ENCODE measurements at regions not wholly inside any gene's neighbourhood (a gene's known extent, or its start where the extent isn't known, plus 50 kb on each side); places are given as distances from the start of the nearest gene placed in this dataset.

- H3K27ac ChIP-seq (ENCODE audit: low read depth in 1 of 2, low read length in 2 of 2), result no peak overlapping the region
- 83% methylated on average over 3 of the region's 3 CpGs for WGBS
- TF ChIP-seq RAD21 (IDR thresholded peaks at IDR 0.05) (no peak), HNF4G (IDR thresholded peaks at IDR 0.05) (no peak), HNF4A (conservative IDR thresholded peaks at IDR 0.05) (no peak), MAX (IDR thresholded peaks at IDR 0.05) (no peak), RXRA (IDR thresholded peaks at IDR 0.05) (no peak), GABPA (IDR thresholded peaks at IDR 0.05 in 1 of 2, conservative IDR thresholded peaks at IDR 0.05 in 1 of 2) (no peak), FOXA1 (IDR thresholded peaks at IDR 0.05) (no peak), CTCF (IDR thresholded peaks at IDR 0.05; ENCODE audit: low read depth, low read length, missing input control) (no peak), YY1 (IDR thresholded peaks at IDR 0.05) (no peak), FOXA2 (IDR thresholded peaks at IDR 0.05) (no peak), SP1 (IDR thresholded peaks at IDR 0.05) (no peak)
- TF ChIP-seq, protein P1, sequence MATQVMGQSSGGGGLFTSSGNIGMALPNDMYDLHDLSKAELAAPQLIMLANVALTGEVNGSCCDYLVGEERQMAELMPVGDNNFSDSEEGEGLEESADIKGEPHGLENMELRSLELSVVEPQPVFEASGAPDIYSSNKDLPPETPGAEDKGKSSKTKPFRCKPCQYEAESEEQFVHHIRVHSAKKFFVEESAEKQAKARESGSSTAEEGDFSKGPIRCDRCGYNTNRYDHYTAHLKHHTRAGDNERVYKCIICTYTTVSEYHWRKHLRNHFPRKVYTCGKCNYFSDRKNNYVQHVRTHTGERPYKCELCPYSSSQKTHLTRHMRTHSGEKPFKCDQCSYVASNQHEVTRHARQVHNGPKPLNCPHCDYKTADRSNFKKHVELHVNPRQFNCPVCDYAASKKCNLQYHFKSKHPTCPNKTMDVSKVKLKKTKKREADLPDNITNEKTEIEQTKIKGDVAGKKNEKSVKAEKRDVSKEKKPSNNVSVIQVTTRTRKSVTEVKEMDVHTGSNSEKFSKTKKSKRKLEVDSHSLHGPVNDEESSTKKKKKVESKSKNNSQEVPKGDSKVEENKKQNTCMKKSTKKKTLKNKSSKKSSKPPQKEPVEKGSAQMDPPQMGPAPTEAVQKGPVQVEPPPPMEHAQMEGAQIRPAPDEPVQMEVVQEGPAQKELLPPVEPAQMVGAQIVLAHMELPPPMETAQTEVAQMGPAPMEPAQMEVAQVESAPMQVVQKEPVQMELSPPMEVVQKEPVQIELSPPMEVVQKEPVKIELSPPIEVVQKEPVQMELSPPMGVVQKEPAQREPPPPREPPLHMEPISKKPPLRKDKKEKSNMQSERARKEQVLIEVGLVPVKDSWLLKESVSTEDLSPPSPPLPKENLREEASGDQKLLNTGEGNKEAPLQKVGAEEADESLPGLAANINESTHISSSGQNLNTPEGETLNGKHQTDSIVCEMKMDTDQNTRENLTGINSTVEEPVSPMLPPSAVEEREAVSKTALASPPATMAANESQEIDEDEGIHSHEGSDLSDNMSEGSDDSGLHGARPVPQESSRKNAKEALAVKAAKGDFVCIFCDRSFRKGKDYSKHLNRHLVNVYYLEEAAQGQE (IDR thresholded peaks at IDR 0.05), result no peak
- TF ChIP-seq, protein P2, sequence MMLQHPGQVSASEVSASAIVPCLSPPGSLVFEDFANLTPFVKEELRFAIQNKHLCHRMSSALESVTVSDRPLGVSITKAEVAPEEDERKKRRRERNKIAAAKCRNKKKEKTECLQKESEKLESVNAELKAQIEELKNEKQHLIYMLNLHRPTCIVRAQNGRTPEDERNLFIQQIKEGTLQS (IDR thresholded peaks at IDR 0.05), result no peak
- TF ChIP-seq, protein P3, sequence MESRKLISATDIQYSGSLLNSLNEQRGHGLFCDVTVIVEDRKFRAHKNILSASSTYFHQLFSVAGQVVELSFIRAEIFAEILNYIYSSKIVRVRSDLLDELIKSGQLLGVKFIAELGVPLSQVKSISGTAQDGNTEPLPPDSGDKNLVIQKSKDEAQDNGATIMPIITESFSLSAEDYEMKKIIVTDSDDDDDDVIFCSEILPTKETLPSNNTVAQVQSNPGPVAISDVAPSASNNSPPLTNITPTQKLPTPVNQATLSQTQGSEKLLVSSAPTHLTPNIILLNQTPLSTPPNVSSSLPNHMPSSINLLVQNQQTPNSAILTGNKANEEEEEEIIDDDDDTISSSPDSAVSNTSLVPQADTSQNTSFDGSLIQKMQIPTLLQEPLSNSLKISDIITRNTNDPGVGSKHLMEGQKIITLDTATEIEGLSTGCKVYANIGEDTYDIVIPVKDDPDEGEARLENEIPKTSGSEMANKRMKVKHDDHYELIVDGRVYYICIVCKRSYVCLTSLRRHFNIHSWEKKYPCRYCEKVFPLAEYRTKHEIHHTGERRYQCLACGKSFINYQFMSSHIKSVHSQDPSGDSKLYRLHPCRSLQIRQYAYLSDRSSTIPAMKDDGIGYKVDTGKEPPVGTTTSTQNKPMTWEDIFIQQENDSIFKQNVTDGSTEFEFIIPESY (IDR thresholded peaks at IDR 0.05), result no peak
Observed at GRCh38 chr20:23211164-23211563, 125.0 kb upstream of the CD93 start.

DNA sequence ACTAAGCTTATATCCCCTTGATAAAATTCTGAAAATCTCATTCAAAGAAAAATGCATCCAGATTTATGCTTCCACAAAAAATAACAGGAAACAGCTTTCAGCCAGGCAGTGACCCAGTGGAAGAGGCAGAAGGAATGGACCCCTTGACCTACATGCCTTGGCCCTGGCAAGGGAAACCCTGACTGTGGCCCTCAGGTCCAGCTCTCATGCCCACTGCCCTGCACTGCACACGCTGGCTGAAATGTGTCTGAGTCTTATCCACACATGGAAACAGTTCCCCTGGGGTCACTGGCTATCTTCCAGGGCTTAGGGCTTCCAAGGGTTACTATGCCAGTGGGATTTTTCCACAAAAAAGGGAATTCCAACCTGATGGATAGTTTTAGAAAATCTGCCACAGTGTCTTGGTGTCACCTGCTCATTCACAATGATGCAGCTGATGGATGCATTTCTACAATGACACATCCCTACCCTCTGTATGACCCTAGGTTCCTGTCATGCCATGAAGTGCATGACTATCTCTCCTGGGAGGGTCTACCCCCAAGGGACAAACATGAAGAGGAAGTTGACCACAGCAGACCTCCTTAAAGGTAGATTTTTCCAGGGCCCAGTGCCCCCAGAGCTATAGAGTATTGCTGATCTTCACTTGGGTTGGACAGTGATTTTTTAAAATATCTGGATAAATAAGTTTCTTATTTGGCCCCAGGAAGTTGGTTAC lies 121.9 kb upstream of the CD93 start:
- Histone ChIP-seq H3K9me3 (ENCODE audit: control insufficient read depth in 4 of 4, low read length in 3 of 4) (no peaks in the 10 kb centered on the region), H3K36me3 (ENCODE audit: control insufficient read depth in 4 of 4, insufficient read depth in 3 of 4, low read depth in 1 of 4, low read length in 3 of 4) (no peaks in the 10 kb centered on the region), H3K9ac (ENCODE audit: low read depth in 1 of 2, low read length in 2 of 2) (no peak overlapping the region), H3K4me3 (ENCODE audit: low read depth in 1 of 3, low read length in 3 of 3) (no peak overlapping the region), H3K27ac (ENCODE audit: low read depth in 1 of 2, low read length in 2 of 2) (no peak overlapping the region), H3K4me1 (ENCODE audit: control insufficient read depth in 4 of 4, insufficient read depth in 4 of 4, low read length in 3 of 4) (no peaks in the 10 kb centered on the region), H3K27me3 (ENCODE audit: control insufficient read depth in 4 of 4, insufficient read depth in 4 of 4, low read length in 3 of 4) (peaks cover 0 to 18% (median 0%) of the 10 kb centered on the region in 4 donors)
- DNase-seq (ENCODE audit: low spot score), result no peak
- 88% methylated on average over 1 of the region's 1 CpG for WGBS
- no peak for TF ChIP-seq HNF4A (conservative IDR thresholded peaks at IDR 0.05)
- TF ChIP-seq, protein P2 (IDR thresholded peaks at IDR 0.05), result no peak
- no peak for TF ChIP-seq RXRA (IDR thresholded peaks at IDR 0.05)
- TF ChIP-seq FOXA2 (IDR thresholded peaks at IDR 0.05), result no peak
- TF ChIP-seq EGR1 (IDR thresholded peaks at IDR 0.05; ENCODE audit: low read depth in 2 of 2), result no peak
- no peak for TF ChIP-seq TAF1 (conservative IDR thresholded peaks at IDR 0.05)
- no peak for TF ChIP-seq NR2F2 (IDR thresholded peaks at IDR 0.05)
- TF ChIP-seq, protein P1 (IDR thresholded peaks at IDR 0.05), result no peak
- TF ChIP-seq SP1 (IDR thresholded peaks at IDR 0.05), result no peak
- no peak for TF ChIP-seq RAD21 (IDR thresholded peaks at IDR 0.05)
- TF ChIP-seq YY1 (IDR thresholded peaks at IDR 0.05), result no peak

More at GRCh38 chr20:23211164-23211563, 125.0 kb upstream of the CD93 start:
- Histone ChIP-seq H3K36me3 (ENCODE audit: control insufficient read depth in 4 of 4, insufficient read depth in 3 of 4, low read depth in 1 of 4, low read length in 3 of 4) (no peaks in the 10 kb centered on the region), H3K27me3 (ENCODE audit: control insufficient read depth in 4 of 4, insufficient read depth in 4 of 4, low read length in 3 of 4) (peaks cover 0 to 14% (median 0%) of the 10 kb centered on the region in 4 donors), H3K9me3 (ENCODE audit: control insufficient read depth in 4 of 4, low read length in 3 of 4) (no peaks in the 10 kb centered on the region), H3K4me1 (ENCODE audit: control insufficient read depth in 4 of 4, insufficient read depth in 4 of 4, low read length in 3 of 4) (no peaks in the 10 kb centered on the region), H3K9ac (ENCODE audit: low read depth in 1 of 2, low read length in 2 of 2) (no peak overlapping the region), H3K4me3 (ENCODE audit: low read depth in 1 of 3, low read length in 3 of 3) (no peak overlapping the region)
- no peak for DNase-seq (ENCODE audit: low spot score)
